ENCODE measurements at regions not wholly inside any gene's neighbourhood (a gene's known extent, or its start where the extent isn't known, plus 50 kb on each side); places are given as distances from the start of the nearest gene placed in this dataset.
A peak's percentile ranks its signal among the peaks of the same experiment; 100 is the strongest.

- no peak overlapping the region for H3K27ac ChIP-seq
- peak in 2 of 8 experiments; percentile 15 to 17 for ATAC-seq (replicated peaks in 6 of 8)
- WGBS, 10 experiments, result 0 to 83% (median 20%) methylated on average over 1 to 2 of the region's 2 CpGs; no CpG with 5 or more reads in 3 of the 10 experiments
- in situ Hi-C loops (cut with MboI; ENCODE audit: low pct_unique_long_range_greater_than_20kb in 2 of 9, low sequenced_read_pairs in 9 of 9, unreplicated experiment in 9 of 9), result no loop called here
- peaks cover 12% of the 10 kb centered on the region in 2 donors for H3K4me1 ChIP-seq (replicated peaks in 1 of 2)
- no peak overlapping the region for H3K4me3 ChIP-seq
These were observed 55.8 kb upstream of the DGKG start for GRCh38 chr3:186417791-186418190.

- 0 to 100% (median 88%) methylated on average over 1 to 4 of the region's 4 CpGs; no CpG with 5 or more reads in 2 of the 10 experiments for WGBS, 10 experiments
- Histone ChIP-seq H3K4me3 (no peak overlapping the region), H3K4me1 (replicated peaks in 1 of 2) (peaks cover 13 to 14% of the 10 kb centered on the region in 2 donors), H3K27ac (no peak overlapping the region)
- in situ Hi-C loops (cut with MboI; ENCODE audit: low pct_unique_long_range_greater_than_20kb in 2 of 9, low sequenced_read_pairs in 9 of 9, unreplicated experiment in 9 of 9), result no loop called here
- ATAC-seq (replicated peaks in 6 of 8), result peak in 2 of 8 experiments; percentile 51 to 55
These were observed 52.8 kb upstream of the DGKG start for GRCh38 chr3:186414735-186415419.

- ATAC-seq (replicated peaks in 6 of 8), result peak; percentile 58 to 96 (median 87)
- peak overlapping the region; percentile 8 to 25 (median 17) for H3K4me3 ChIP-seq
- peaks cover 13 to 14% of the 10 kb centered on the region in 2 donors for H3K4me1 ChIP-seq (replicated peaks in 1 of 2)
- 0 to 33% (median 6%) methylated on average over 1 to 8 of the region's 22 CpGs; no CpG with 5 or more reads in 1 of the 10 experiments for WGBS, 10 experiments
- H3K27ac ChIP-seq, result peak overlapping the region; percentile 0 to 26
- in situ Hi-C loops (cut with MboI; ENCODE audit: low pct_unique_long_range_greater_than_20kb in 2 of 9, low sequenced_read_pairs in 9 of 9, unreplicated experiment in 9 of 9), result no loop called here
These were observed 51.8 kb upstream of the DGKG start for GRCh38 chr3:186413615-186414415.

- no peak for ATAC-seq (replicated peaks in 6 of 8)
- WGBS, 10 experiments, result 30 to 100% (median 83%) methylated on average over 1 to 3 of the region's 3 CpGs; no CpG with 5 or more reads in 1 of the 10 experiments
These were observed 50.0 kb upstream of the DGKG start for GRCh38 chr3:186411994-186412393.

More at GRCh38 chr3:186411994-186412393, 50.0 kb upstream of the DGKG start:
- no peak overlapping the region for H3K4me3 ChIP-seq
- no peak overlapping the region for H3K27ac ChIP-seq
- in situ Hi-C loops (cut with MboI; ENCODE audit: low pct_unique_long_range_greater_than_20kb in 2 of 9, low sequenced_read_pairs in 9 of 9, unreplicated experiment in 9 of 9), result no loop called here
- peaks cover 13 to 14% of the 10 kb centered on the region in 2 donors for H3K4me1 ChIP-seq (replicated peaks in 1 of 2)
